ENCODE measurements at regions not wholly inside any gene's neighbourhood (a gene's known extent, or its start where the extent isn't known, plus 50 kb on each side); places are given as distances from the start of the nearest gene placed in this dataset.

DNA sequence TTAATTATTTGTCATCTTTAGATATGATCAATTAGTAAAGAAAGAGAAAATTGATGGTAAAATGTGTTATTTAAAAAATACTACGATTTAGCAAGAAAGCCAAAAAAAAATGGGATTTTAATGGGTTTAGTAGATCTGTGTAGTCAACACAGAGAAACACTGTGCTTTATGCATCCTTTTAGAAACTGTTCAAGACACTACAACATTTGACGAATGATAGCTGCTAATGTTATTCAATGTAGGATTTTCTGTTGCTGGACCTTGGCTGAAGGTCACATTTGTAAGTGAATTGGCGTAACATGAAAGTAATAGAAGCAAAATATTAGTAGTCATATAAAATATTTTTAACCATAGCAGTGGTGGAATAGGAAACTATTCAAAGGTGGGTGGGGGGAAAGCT lies 1293.9 kb downstream of the NCAM2 start:
- Histone ChIP-seq H3K36me3 (ENCODE audit: control insufficient read depth in 1 of 2, insufficient read depth in 2 of 2, low read length in 2 of 2) (no peaks in the 10 kb centered on the region), H3K9ac (ENCODE audit: low read length) (no peak overlapping the region), H3K4me2 (ENCODE audit: low read length) (no peak overlapping the region), H3K4me3 (replicated peaks in 1 of 2; ENCODE audit: low read depth in 1 of 2, low read length in 2 of 2) (no peak overlapping the region), H2AFZ (ENCODE audit: low read depth, low read length, poor library complexity, severe bottlenecking) (no peak overlapping the region), H3K27ac (ENCODE audit: low read depth, low read length) (no peak overlapping the region), H3K9me3 (ENCODE audit: control insufficient read depth in 1 of 2, insufficient read depth in 1 of 2, low read depth in 1 of 2, low read length in 2 of 2) (peaks cover 15 to 18% of the 10 kb centered on the region in 2 experiments; a peak in 2 of 4 replicates), H4K20me1 (ENCODE audit: insufficient read depth) (no peaks in the 10 kb centered on the region), H3K9me2 (ENCODE audit: insufficient read depth) (no peaks in the 10 kb centered on the region), H3K79me2 (ENCODE audit: insufficient read depth, low read length) (no peaks in the 10 kb centered on the region), H3K27me3 (ENCODE audit: insufficient read depth, low read length) (no peaks in the 10 kb centered on the region), H3K4me1 (ENCODE audit: control insufficient read depth in 1 of 2, insufficient read depth in 2 of 2, low read length in 2 of 2) (no peaks in the 10 kb centered on the region)
- RAD21 ChIA-PET (ENCODE audit: low non-redundant PET in 1 of 2, low total read pairs in 2 of 2, uncharacterized antibody in 2 of 2, unreplicated experiment in 2 of 2), result no interaction called here
- intact Hi-C loops (cut with micrococcal nuclease), result no loop called here
- TF ChIP-seq SIN3A (IDR thresholded peaks at IDR 0.05; ENCODE audit: low read depth) (no peak), MAX (IDR thresholded peaks at IDR 0.05) (no peak), REST (IDR thresholded peaks at IDR 0.05; ENCODE audit: low read depth) (no peak), CEBPB (IDR thresholded peaks at IDR 0.05; ENCODE audit: low read depth) (no peak), SRF (IDR thresholded peaks at IDR 0.05; ENCODE audit: low read depth) (no peak), ZNF274 (IDR thresholded peaks at IDR 0.05; ENCODE audit: low read depth, low read length) (no peak), EZH2 (IDR thresholded peaks at IDR 0.05) (no peak), FOSL1 (IDR thresholded peaks at IDR 0.05; ENCODE audit: low read depth) (no peak), EZH2phosphoT487 (IDR thresholded peaks at IDR 0.05; ENCODE audit: borderline replicate concordance) (no peak), ELF1 (IDR thresholded peaks at IDR 0.05; ENCODE audit: borderline replicate concordance, low read depth) (no peak), ZFX (IDR thresholded peaks at IDR 0.05) (no peak), CBX3 (IDR thresholded peaks at IDR 0.05; ENCODE audit: low read depth) (no peak), POLR2AphosphoS5 (IDR thresholded peaks at IDR 0.05; ENCODE audit: low read depth, low read length) (no peak), RAD21 (IDR thresholded peaks at IDR 0.05; ENCODE audit: low read depth) (no peak), EGR1 (IDR thresholded peaks at IDR 0.05; ENCODE audit: low read depth) (no peak), POLR2A (IDR thresholded peaks at IDR 0.05; ENCODE audit: borderline replicate concordance, extremely low read depth, insufficient read depth, insufficient read length) (no peak)
- TF ChIP-seq, protein P1, sequence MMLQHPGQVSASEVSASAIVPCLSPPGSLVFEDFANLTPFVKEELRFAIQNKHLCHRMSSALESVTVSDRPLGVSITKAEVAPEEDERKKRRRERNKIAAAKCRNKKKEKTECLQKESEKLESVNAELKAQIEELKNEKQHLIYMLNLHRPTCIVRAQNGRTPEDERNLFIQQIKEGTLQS (IDR thresholded peaks at IDR 0.05), result no peak
- BruUV-seq (replicated peaks), result no TSS peak
- CTCF ChIA-PET, result no interaction called here
- no peak for DNase-seq (ENCODE audit: low read depth, low spot score)
- POLR2A ChIA-PET, result no interaction called here
- ATAC-seq, result no peak

Measured in HCT116 (cell line).